ENCODE measurements at regions not wholly inside any gene's neighbourhood (a gene's known extent, or its start where the extent isn't known, plus 50 kb on each side); places are given as distances from the start of the nearest gene placed in this dataset.
"Not testable (repeated sequence)": the region's sequence is repeated elsewhere in the genome, so short reads cannot be mapped to it uniquely, and the experiment has no call there.

DNA sequence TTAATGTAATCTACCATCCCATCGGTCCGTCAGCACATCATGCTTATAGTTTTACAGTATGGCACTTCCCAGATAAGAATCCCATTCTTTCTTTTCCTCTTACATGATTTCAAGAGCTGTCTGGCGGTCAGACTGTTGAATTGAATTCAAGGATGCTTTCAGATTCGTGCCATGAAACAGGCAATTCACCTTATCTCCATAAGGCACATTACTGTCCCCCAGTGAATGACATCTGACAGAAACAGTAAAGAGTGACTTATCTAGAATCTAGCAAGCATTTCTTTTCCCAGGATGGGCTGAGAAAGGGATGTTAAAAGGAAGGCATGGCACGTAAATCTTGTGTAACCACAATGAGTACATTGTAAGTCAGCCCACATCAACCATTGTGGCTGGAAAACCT is 61.1 kb upstream of the SEM1 start:
- DNase-seq: no peak

DNA sequence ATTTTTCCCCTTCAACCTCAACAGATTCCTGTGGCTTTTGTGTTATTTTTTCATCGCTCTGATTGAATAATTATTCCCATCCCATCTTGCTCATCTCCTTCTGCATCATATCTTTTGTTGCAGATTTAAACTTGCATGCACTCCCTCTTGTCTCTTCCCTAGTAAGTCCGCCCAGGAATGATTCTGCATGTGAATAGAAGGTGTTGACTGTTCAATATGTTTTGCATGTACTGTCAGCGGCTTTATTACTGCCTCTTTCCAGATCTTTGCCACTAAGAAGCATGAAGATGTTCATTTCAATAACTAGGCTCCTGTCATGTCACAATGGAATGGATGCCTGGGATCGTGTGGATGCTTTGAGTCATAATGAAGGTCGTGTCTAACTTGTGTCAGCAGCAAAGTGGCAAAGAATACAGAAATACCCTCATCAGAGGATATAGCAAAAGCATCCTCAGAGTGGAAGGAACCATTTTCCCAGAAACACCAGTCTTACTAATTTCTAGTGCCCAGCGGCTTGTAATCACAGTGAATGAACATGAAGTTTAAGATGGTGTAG is 62.6 kb upstream of the SEM1 start:
- DNase-seq: no peak

DNA sequence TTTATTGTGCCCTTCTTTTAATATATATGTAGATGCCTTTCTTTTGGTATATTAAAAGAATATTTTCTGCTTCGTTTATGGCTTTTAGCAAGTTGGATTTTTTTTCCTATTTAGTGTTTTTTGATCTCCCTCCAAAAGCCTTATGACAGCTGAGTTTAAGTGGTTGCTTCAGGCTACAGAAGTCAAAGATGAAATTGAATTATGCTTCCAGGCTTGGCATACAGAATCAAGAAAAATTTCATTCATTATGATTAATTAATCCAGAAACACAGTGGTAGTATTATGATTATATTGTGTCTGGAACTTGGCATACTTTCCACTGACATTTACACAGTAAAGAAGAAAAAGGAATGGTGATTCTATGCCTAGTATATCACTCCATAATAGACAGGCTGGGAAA is 63.8 kb upstream of the SEM1 start:
- no peak for DNase-seq

DNA sequence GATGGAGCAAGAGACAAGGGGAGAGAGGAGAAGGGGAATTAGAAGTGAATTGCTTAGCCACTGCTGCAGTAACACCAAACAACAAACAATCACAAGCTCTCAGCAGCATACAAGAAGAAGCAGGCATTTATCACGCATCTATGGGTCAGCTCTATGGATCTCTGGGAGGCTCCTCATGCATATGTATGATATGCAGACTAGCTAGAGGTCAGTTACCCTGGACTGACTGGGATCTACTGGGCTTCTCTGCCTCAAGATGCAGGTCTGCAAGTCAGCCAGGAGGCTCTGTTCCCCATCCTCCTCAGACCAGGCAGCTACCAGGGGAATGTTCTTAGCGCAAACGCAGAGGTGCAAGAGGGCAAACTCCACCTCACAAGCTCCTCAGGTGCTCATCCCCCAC is 64.7 kb upstream of the SEM1 start:
- DNase-seq: no peak

GRCh38 chr7:96775046-96775445 is 65.4 kb upstream of the SEM1 start:
- DNase-seq: no peak

DNA sequence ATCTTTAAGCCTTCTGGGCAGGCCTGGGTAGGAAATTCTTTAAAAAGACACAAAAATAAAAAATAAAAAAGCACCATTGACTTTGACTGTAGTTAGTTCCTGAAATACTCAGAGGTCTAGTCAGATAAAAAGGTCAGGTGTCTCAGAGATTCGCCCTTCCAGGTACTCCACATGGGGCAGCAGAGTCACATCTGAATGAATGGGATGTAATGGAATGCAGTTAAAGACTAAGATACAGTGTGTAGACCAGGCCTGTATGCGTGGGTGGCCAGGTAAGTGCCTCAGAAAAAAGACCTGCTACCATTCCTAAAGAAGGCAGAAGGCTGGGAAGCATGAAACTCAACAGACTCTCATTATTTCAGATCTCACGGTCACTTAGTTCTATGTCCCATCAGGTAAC is 68.6 kb upstream of the SEM1 start:
- DNase-seq: peak; percentile 66

DNA sequence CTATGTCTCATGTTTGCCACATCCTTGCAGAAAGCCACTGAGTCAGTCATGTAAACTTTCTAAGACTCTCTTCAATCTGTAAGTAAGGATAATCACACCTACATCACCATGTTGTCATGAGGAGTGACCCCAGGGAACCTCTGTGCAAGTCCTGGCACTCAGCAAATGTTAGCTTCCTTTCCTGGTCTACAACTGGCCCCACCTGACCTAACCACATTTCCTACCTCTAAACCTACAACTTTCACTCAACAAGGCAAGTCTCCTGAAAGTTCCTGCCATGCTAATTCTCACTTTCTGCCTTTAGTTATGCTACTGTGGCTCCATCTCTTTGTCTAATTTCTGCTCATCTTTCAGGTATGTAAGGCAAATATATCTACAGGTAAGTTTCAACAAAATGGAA is 72.3 kb upstream of the SEM1 start:
- DNase-seq: no peak

DNA sequence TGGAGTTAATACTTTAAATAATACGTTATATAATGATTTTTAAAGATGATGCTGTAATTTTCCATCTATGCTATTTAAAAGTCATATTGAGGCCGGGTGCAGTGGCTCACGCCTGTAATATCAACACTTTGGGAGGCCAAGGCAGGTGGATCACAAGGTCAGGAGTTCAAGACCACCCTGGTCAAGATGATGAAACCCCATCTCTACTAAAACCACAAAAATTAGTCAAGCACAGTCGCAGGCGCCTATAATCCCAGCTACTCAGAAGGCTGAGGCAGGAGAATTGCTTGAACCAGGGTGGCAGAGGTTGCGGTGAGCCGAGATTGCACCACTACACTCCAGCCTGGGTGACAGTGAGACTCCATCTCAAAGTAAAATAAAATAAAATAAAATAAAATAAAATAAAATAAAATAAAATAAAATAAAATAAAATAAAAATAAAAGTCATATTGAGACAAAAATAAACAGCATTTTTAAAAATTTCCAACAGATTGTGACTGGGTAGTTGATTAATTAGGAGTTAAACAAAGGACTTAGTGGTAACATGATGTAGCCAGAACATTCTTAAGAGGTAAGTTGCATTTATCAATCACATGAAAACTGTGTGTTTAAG is 73.1 kb upstream of the SEM1 start:
- DNase-seq: not testable (repeated sequence)

- no peak for DNase-seq
Observed at GRCh38 chr7:96784597-96784996, 75.0 kb upstream of the SEM1 start.

GRCh38 chr7:96786261-96786997 is 76.8 kb upstream of the SEM1 start:
- no peak for DNase-seq

DNA sequence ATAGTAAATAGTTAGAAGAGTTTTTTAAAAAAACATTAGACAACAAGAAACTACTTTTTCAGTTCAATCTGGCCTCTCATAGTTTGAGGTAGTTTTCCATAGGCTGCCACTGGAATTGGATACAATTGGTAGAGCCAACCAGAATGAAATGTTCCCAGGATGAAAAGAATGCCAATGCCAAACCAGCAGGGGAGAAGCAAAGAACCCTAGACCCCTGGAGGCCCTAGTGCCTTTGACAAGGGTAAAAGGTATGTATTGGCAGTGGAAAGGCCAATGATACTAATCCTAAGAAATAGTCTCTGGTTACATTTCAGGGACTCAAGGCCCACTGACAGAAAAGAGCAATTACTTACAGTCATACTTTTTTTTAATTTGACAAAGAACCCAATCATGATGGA is 77.4 kb upstream of the SEM1 start:
- no peak for DNase-seq

- no peak for DNase-seq
Observed at GRCh38 chr7:96789914-96790313, 80.3 kb upstream of the SEM1 start.

DNA sequence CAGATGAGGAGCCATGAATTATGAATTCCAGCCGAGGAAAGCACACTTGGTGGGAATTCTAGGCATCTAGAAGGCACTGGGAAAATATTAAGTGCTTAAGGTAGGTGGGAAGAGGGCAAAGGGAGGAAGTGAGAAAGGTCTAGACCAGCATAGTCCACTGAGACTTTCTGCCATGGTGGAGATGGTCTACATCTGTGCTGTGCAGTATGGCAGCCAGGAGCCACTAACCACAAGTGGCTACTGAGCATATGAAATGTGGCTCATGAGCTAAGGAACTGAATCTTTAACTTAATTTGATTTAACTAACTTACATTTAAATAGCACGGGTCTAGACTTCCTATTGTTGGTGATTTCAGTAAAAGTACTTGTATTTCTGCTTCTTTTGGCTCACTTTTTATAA is 82.5 kb upstream of the SEM1 start:
- DNase-seq: no peak

DNA sequence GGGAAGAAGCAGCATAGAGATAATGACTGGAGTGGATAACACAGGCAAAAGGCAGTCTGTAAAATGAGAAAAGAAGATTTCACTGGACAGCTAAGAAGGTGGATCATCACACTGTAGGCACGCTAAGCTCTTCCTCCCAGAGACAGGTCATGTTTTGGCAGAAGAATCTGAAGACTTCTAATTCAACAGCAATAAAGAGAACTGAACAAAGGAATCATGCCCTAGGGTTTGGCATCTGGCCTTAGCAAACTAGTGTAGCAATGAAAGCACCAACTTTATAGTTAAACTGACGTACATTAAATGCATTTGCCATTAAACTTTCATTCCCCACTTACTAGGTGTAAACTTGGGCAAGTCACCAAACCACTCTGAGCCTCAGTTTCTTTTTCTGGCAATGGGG is 84.4 kb upstream of the SEM1 start:
- DNase-seq: no peak

DNA sequence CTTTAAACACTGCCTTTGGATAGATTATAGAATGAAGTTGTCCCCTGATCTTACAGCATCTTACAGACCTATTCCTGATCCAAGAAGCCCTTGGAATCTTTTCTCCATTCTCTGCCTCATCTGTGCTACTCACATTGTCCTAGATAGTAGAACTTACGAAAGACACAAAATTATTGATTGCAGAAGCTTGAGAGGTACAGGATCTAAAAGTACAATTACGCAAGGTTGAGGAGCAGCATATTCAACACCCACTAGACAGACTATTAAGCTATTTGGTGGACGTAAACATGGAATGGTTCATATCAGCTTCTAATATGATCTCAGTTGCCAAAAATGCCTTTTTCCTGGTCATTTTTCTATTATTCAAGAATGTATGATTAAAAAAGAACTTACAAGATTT is 90.5 kb upstream of the SEM1 start:
- no peak for DNase-seq

GRCh38 chr7:96800824-96801223 is 91.2 kb upstream of the SEM1 start:
- peak; percentile 27 for DNase-seq

DNA sequence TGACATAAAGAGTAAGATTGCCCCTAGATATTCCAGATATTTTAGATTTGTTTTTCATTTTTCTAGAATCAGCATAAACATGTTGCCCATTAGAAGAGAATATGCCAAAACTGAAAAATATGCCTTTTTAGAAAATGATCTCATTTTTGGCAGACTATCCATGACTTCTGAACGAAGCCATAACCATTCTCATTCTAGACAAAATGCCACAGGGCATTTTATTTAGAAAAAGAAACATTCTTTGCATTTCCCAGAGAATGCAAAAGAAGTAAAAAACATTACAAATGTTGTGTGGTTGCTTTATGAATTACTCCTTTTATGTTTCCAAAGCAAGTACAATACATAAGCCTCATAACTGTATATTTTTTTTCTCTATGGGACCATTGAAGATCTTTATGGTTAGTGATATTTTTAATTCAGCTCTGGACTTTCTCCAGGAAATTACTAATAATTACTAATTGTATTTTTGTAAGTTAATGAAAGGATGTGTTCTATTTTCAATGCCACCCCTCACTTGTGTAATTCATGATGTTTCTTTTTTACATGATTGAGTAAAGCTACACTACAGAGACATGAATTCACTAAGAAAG is 109.6 kb upstream of the SEM1 start:
- DNase-seq: no peak

- not testable (repeated sequence) for DNase-seq
Observed at GRCh38 chr7:96821131-96821530, 111.5 kb upstream of the SEM1 start.

DNA sequence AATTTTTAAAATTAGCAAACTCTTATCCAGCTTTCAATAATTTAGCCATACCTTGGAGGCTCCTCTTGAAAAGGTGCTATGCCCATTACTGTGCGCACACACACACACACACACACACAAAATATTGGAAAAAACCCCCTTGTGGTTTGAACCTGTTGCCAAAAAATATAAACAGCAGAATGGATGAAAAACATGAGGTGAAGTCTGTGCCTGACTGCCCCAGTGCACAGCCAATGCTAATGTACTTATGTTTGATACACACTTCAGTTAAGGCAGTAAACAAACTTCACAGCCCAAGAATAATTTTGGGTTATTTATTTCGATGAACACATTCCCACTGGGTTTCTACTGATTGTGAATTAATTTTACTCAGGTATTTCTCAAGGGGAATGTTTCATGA is 113.2 kb upstream of the SEM1 start:
- no peak for DNase-seq

GRCh38 chr7:96823274-96823673 is 113.6 kb upstream of the SEM1 start:
- DNase-seq: no peak

- DNase-seq: no peak
Observed at GRCh38 chr7:96824686-96825085, 115.0 kb upstream of the SEM1 start.

GRCh38 chr7:96825285-96825684 is 115.6 kb upstream of the SEM1 start:
- DNase-seq: no peak

GRCh38 chr7:96826089-96826488 is 116.4 kb upstream of the SEM1 start:
- peak; percentile 22 for DNase-seq

DNA sequence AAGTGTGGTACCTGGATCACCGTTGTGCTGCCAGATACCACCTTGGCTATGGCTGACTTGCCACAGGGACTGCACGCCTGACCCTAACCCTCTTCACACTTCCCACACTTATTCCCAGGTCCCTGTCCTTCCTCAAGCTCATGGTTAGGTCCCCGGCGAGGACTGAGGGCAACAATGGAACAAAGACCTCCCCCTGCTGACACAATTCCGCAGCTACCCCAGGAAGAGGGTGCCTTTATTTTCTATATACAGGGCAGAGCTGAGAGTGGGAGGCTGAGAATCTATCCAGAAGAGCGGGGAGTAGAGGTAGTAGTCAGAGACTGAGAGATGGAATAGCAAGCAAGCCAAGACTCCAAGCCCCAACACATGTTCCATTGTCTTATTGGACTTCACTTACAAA is 118.1 kb upstream of the SEM1 start:
- DNase-seq: no peak
